ENCODE measurements at regions not wholly inside any gene's neighbourhood (a gene's known extent, or its start where the extent isn't known, plus 50 kb on each side); places are given as distances from the start of the nearest gene placed in this dataset.
"Not testable (repeated sequence)": the region's sequence is repeated elsewhere in the genome, so short reads cannot be mapped to it uniquely, and the experiment has no call there.

- DNase-seq (ENCODE audit: extremely low read depth in 1 of 2, low read depth in 1 of 2): no peak
Measured at GRCh38 chr11:82539669-82540068, 194.0 kb downstream of the FAM181B start.

DNA sequence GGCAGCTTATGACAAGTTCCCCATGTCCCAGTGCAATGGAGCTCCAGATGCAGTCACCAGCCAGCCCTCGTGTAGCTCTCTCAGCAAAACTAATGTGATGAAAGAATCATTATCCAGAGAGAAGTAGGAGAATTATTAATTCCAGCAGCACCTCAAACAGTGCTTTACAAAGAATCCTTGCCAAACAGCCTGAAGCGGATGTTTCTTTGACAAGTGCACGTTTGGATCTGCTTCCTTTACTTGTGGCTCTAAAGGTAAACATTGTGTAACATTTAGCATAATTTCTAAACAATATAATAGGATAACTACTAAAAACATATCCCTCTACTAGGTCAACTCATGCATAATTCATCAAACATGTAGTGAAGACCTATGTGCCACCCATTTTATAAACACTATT lies 197.0 kb downstream of the FAM181B start:
- DNase-seq (ENCODE audit: extremely low read depth in 1 of 2, low read depth in 1 of 2): no peak

DNA sequence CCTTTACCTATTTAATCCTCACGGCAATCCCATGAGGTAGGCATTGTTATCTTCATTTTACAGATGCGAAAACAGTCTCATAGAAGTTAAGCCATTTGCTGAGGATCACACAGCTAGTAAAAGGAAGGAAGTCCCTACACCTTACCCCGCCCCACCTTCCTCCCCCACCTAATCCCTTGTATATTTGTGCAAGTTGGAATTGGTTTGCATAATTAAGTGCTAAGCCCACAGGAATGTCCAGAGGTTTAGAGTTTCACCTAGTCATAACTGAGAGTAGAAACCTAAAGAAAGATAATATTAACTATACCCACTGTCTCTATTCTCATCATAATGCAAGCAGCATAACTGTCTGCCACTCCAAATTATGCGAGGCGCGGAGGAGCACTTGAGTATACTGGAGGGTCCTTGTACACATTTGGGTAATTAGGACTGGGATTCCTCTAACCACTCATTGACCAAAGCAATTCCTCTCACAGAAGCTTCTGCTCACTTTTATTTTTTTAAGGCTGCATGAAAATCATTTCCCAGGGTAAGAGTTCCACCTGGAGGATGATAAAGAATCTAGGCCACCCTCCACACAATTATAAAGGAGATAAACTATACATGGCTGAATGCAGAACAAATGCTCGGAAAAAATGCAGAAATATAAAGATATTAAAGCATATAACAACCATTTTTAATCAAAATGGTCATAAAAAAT lies 199.9 kb downstream of the FAM181B start:
- no peak for DNase-seq (ENCODE audit: extremely low read depth in 1 of 2, low read depth in 1 of 2)

DNA sequence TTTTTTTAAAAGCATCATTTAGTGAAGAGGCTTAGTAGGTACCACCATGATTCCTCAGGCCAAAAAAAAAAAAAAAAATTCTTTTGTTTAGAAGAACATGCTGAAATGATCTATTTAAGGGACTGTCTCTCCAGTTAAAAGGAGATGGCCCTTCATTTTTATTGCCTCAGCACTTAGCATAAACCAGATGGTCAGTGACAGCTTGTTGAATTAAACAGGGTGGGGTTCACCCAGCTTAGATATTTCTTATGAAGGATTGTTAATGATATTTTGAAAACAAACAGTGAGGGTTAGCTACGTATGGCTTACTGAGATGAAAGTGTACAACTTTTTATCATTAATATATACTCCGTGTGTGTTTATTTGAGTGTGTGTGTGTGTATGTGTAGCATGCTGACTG lies 203.7 kb downstream of the FAM181B start:
- DNase-seq (ENCODE audit: extremely low read depth in 1 of 2, low read depth in 1 of 2): no peak

DNA sequence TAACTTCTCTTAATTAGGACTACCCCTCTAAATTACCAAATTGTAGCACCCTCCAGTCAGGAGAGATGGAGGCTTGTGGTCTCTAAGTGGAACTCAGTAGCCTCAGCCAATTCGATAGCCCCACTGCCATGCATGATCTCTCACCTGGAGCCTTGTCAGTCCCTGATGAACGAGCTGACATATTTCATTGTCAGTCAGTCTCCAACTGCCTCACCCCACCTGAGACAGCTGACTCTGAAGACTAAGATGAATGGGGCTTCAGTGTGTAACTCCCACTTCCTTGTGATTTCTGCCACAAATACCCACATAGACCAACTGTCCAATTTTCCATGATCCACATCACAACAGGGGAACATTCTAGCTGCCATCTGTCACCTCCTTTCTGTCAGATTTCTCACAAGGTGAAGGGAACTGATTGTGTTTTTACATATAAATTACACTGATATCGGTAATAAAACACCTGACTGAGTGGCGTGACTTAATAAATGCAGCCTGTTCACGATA lies 206.5 kb downstream of the FAM181B start:
- DNase-seq (ENCODE audit: extremely low read depth in 1 of 2, low read depth in 1 of 2): no peak

DNA sequence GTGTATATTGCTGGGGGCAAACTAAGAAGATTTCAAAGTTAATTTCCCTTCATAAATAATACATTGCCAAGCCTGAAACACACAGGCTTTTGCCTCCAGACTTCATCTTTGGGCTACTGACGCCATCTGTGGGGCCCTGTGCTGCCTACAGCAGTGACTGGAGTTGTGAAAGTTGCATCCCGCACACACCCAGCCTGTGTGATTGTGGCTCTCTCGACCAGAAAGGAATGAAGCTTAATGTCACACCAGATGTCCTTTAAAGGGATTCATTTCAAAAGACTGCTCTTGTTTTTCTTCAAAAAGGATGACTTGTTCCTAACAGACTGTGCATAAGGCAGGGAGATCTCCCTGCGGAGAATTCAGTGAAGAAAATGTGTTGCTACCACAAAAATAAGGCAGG lies 210.5 kb downstream of the FAM181B start:
- DNase-seq (ENCODE audit: extremely low read depth in 1 of 2, low read depth in 1 of 2): no peak

DNA sequence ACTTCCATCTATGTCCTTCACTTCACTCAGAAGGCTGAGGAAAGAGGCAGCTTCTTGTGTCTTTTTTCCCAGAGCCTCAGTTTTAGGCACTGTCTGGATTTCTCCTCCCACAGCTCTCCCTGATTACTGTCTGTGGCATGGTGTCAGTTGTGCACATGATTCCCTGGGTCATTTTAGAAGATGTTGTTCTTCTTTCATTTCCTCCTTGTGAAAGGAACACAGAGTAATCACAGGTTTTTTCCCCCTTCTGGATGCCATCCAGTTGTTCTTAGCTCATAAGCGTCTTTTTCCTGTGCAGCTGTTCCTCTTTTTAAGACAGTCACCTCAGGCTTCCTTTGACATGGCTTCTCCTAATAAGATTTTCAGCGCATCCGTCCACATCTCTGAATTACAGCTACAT lies 212.2 kb downstream of the FAM181B start:
- no peak for DNase-seq (ENCODE audit: extremely low read depth in 1 of 2, low read depth in 1 of 2)

- DNase-seq (ENCODE audit: extremely low read depth in 1 of 2, low read depth in 1 of 2): no peak
Measured at GRCh38 chr11:82507288-82507687, 226.4 kb downstream of the FAM181B start.

- no peak for DNase-seq (ENCODE audit: extremely low read depth in 1 of 2, low read depth in 1 of 2)
Measured at GRCh38 chr11:82505379-82505778, 228.3 kb downstream of the FAM181B start.

- DNase-seq (ENCODE audit: extremely low read depth in 1 of 2, low read depth in 1 of 2): not testable (repeated sequence)
Measured at GRCh38 chr11:82501174-82501573, 232.5 kb downstream of the FAM181B start.

GRCh38 chr11:82494988-82495432 lies 238.7 kb downstream of the FAM181B start:
- no peak for DNase-seq (ENCODE audit: extremely low read depth in 1 of 2, low read depth in 1 of 2)

DNA sequence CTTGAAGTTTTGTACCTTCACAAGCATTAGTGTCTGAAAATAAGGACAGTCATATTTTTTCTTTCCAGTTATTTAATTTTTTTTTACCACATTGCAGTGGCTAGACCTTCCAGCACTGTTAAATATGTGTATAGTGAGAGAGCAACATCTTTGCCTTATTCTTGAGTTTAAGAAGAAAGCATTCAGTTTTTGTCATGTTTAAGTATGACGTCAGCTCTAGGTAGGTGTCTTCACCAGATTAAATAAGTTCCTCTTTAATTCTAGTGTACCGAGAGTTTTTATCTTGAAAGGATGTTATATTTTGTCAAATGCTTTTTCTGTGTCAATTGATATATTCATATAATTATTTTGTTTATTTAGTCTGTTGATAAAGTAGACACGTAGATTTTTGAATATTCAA lies 258.8 kb downstream of the FAM181B start:
- no peak for DNase-seq (ENCODE audit: extremely low read depth in 1 of 2, low read depth in 1 of 2)

DNA sequence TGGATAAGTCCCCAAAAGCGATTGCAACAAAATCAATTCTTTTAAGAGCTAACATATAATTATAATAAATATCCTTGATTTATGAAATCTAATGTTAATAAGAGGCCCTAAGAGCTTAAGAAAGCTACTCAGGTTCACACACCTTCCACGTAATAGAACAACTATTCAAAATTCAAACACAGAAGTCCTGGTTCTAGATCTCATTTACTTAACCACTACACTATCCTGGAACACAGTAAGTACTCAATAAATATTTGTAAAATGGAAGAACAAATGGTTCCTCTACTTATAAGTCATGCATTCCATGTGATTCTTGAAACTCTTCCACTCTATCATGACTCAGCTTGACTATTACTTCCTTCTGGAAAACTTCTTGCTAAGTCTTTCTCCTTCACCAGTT lies 268.2 kb downstream of the FAM181B start:
- no peak for DNase-seq (ENCODE audit: extremely low read depth in 1 of 2, low read depth in 1 of 2)

GRCh38 chr11:82462608-82463242 lies 270.9 kb downstream of the FAM181B start:
- no peak for DNase-seq (ENCODE audit: extremely low read depth in 1 of 2, low read depth in 1 of 2)

- DNase-seq (ENCODE audit: extremely low read depth in 1 of 2, low read depth in 1 of 2): no peak
Measured at GRCh38 chr11:82458761-82459160, 274.9 kb downstream of the FAM181B start.

- DNase-seq (ENCODE audit: extremely low read depth in 1 of 2, low read depth in 1 of 2): no peak
Measured at GRCh38 chr11:82458147-82458546, 275.5 kb downstream of the FAM181B start.

DNA sequence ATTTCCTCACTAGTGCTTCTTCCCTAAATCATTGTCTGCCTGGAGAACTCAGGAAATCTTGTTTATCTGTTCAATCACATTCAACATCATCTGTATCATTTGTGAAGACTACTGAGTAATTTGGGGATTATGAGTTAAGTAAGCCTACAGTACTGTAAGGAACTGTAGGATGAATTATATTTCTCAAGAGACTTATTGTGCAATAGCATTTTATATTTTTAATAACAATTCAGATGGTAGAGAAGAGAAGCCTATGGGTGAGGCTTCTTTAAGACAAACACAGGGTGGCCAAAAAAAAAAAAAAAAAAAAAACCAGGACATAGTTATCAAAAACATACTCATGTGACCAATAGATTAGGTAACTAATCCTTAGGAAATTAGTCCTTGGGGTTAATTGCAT lies 282.7 kb downstream of the FAM181B start:
- DNase-seq (ENCODE audit: extremely low read depth in 1 of 2, low read depth in 1 of 2): no peak

DNA sequence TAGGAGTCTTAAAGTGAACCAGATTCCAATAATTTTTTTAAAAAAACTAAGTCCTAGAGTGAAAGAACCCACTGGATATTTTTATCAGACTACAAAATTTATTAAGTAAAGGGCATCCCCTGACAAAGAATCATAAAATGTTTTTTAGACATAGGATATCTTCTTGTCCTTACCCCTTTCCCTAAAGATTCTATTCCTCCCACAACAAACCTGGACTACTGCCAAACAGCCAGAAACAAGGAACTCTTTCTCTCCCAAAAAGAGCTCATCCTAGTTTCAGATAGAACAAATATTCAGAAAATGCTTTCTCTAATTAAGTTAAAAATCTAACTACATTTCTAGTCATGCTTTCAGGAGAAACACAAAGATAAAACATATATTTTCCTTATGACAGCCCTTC lies 327.1 kb downstream of the FAM181B start:
- DNase-seq (ENCODE audit: extremely low read depth in 1 of 2, low read depth in 1 of 2): no peak

DNA sequence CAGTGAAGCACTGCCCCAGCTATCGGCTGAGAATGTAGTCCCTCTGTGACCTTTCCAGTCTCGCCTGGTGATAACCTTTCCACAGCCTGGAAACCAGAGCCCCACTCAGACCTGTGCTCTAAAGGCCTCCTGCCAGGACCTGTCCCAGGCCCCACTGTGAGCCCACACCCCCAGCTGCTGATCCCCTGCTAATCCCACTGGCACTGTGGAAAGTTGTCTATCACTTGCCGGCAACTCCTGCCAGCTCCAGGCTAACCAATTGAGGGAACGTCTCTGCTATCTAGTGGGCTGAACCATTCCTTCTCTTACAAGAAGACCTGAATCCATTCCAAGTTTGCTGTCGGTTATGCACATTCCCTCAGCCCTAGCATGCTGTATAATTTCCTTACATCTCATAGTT lies 328.2 kb downstream of the FAM181B start:
- no peak for DNase-seq (ENCODE audit: extremely low read depth in 1 of 2, low read depth in 1 of 2)

DNA sequence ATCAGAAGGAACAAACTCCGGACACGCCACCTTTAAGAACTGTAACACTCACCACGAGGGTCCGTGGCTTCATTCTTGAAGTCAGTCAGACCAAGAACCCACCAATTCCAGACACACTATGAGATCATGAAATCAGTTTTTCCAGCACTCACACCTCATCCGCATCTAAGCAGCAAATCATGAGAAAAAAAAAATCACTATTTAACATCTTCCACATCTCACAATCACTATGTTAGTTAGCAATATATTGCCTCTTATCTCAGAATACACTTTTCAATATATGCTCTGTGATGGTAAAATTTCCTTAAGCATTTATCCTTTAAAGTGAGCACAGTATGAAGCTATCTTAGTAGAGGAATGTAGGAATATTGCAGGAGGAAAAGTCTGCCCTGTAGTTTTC lies 328.7 kb downstream of the FAM181B start:
- DNase-seq (ENCODE audit: extremely low read depth in 1 of 2, low read depth in 1 of 2): no peak

GRCh38 chr11:82403640-82404305 lies 329.9 kb downstream of the FAM181B start:
- DNase-seq (ENCODE audit: extremely low read depth in 1 of 2, low read depth in 1 of 2): no peak

- DNase-seq (ENCODE audit: extremely low read depth in 1 of 2, low read depth in 1 of 2): no peak
Measured at GRCh38 chr11:82398300-82398815, 335.3 kb downstream of the FAM181B start.

Data from activated CD8-positive, alpha-beta memory T cell treated with anti-CD3 and anti-CD28 coated beads for 1 hour (primary cell).